BJ (cell line): ENCODE measurements at regions not wholly inside any gene's neighbourhood (a gene's known extent, or its start where the extent isn't known, plus 50 kb on each side); places are given as distances from the start of the nearest gene placed in this dataset.

ENCODE experiments used
- CTCF ChIA-PET: fragments of 350-600 bp; formaldehyde crosslinking; extraction: SDS; loops from one replicate; lab custom pipeline; 2021; ENCODE audit warnings: antibody characterized with exemption, inconsistent platforms; lab: Yijun Ruan, JAX
- POLR2A ChIA-PET: fragments of 300-600 bp; sonication (Branson Sonifier 250); formaldehyde crosslinking; extraction: SDS; loops from one replicate; lab custom pipeline; 2021; ENCODE audit warnings: antibody characterized with exemption; lab: Charles Lee
- DNase-seq: peaks from one replicate; pipeline ENCODE4 v3.0.0-alpha.2; 2011; ENCODE audit warnings: low read depth
- H3K27me3 ChIP-seq: 2 replicates; pipeline ENCODE4 v1.6.0; 2011; ENCODE audit warnings: low read length; ENCODE audit not compliant: control insufficient read depth, insufficient read depth
- H3K36me3 ChIP-seq: 2 replicates; pipeline ENCODE4 v1.5.1; 2011; ENCODE audit warnings: low read length; ENCODE audit not compliant: control insufficient read depth, insufficient read depth
- H3K4me3 ChIP-seq: 2 replicates; pipeline ENCODE4 v1.5.1; 2011; ENCODE audit warnings: low read depth, mild to moderate bottlenecking, control low read depth, low read length
- CTCF ChIP-seq: IDR thresholded peaks from 2 replicates; pipeline ENCODE4 v1.5.1; 2011; ENCODE audit warnings: low read depth, mild to moderate bottlenecking, control low read depth, inconsistent platforms, low read length, moderate library complexity; ENCODE audit not compliant: insufficient read depth

GRCh38 chr1:70571191-70571590 lies 160.1 kb downstream of the CTH start:
- CTCF ChIA-PET: no interaction called here
- H3K27me3 ChIP-seq: no peaks in the 10 kb centered on the region
- no peaks in the 10 kb centered on the region for H3K36me3 ChIP-seq
- DNase-seq: no peak
- no peak for TF ChIP-seq CTCF
- POLR2A ChIA-PET: no interaction called here
- no peak overlapping the region for H3K4me3 ChIP-seq

- POLR2A ChIA-PET: no interaction called here
- no peak for DNase-seq
- Histone ChIP-seq H3K4me3 (no peak overlapping the region), H3K27me3 (no peaks in the 10 kb centered on the region), H3K36me3 (no peaks in the 10 kb centered on the region)
- no peak for TF ChIP-seq CTCF
- CTCF ChIA-PET: no interaction called here
Observed at GRCh38 chr1:70573317-70573843, 162.3 kb downstream of the CTH start.

GRCh38 chr1:70581661-70582060 lies 170.6 kb downstream of the CTH start:
- H3K4me3 ChIP-seq: no peak overlapping the region
- ChIA-PET CTCF (no interaction called here), POLR2A (no interaction called here)
- H3K27me3 ChIP-seq: no peaks in the 10 kb centered on the region
- no peak for TF ChIP-seq CTCF
- no peak for DNase-seq
- no peaks in the 10 kb centered on the region for H3K36me3 ChIP-seq

GRCh38 chr1:70583522-70583921 lies 172.5 kb downstream of the CTH start:
- ChIA-PET POLR2A (no interaction called here), CTCF (no interaction called here)
- no peaks in the 10 kb centered on the region for H3K36me3 ChIP-seq
- no peak overlapping the region for H3K4me3 ChIP-seq
- H3K27me3 ChIP-seq: no peaks in the 10 kb centered on the region
- no peak for TF ChIP-seq CTCF
- DNase-seq: no peak

GRCh38 chr1:70586046-70586445 lies 175.0 kb downstream of the CTH start:
- H3K27me3 ChIP-seq: no peaks in the 10 kb centered on the region
- no peak for DNase-seq
- ChIA-PET CTCF (interaction anchor here (0.7 kb wide), 1 partner anchor 1506 kb away, joined by 3 read pairs; no protein-coding TSS in a partner anchor), POLR2A (no interaction called here)
- no peak overlapping the region for H3K4me3 ChIP-seq
- no peaks in the 10 kb centered on the region for H3K36me3 ChIP-seq
- TF ChIP-seq CTCF: no peak
